Activated CD4-positive, alpha-beta T cell treated with anti-CD3 and anti-CD28 coated beads for 48 hours (primary cell): ENCODE measurements at regions not wholly inside any gene's neighbourhood (a gene's known extent, or its start where the extent isn't known, plus 50 kb on each side); places are given as distances from the start of the nearest gene placed in this dataset.
"Not testable (repeated sequence)": the region's sequence is repeated elsewhere in the genome, so short reads cannot be mapped to it uniquely, and the experiment has no call there.

Experiments used
- DNase-seq: peaks from one replicate; pipeline ENCODE4 v3.0.0-alpha.2; 2020

DNA sequence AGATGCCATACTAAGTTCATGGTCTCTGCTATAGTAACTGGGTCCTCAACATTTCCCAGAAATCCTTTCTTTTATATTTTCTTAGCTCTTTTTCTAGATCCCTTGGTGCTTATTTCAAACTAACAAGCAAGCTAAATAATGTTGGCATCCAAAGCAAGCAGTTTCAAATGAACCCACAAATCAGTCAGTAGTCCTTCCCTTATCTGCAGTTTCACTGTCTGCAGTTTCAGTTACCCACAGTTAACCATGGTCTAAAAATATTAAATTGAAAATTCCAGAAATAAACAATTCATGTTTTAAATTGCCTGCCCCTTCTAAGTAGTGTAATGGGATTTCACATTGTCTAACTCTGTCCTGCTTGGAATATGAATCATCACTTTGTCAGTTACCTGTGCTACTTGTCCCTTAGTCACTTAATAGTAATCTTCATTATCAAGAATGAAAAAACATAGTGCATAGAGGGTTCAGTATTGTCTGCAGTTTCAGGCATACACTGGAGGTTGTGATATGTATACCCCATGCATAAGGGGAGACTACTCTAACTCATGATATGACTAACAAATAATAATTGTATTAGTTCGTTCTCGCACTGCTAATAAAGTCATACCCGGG, 633.7 kb downstream of the MECOM start:
- DNase-seq, result no peak

DNA sequence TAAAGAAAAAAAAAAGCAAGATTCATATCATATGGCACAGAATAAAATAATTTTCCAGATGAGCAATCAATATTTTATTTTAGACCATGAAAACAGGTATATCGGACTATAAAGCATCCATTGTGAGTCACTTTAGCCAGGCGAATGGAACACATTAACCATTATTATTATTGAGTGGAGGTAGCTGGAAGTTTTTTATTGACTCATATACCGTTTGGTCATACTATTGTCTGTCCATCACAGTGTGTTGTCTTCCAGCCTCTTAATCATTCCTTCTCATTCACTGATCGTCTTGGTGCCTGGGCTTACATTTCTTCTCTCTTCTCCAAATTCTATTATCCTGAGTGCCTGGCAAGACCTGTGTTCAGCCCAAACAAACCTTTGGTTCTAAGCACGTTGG, 634.8 kb downstream of the MECOM start:
- no peak for DNase-seq

DNA sequence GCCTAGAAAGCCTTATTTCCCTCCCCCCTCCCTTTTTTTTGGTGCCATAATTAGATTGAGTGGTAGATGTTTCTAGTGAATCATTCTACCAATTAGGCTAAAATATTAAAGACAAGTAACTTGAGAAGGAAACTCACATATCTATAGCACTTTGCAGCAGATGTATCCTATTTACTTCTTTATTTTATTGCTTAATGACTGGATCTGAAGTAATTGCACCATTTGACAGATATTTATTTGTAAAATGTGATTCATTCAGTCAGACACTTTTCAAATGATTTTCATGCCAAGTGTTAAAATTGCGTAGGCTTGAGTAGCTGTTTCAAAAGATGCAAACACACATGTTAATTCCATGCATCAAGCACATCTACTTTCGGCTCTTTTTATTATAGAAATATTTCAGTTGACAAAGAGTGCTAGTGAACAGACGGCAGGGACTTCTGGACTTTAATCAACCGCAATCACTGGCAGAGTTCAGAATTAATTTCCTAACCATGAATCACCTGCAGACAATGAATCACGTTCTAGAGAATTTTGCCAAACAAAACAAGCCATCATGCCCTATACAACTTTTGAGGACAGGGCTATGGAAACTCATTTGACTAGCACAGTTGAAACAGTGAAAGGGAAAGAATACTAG, 636.8 kb downstream of the MECOM start:
- no peak for DNase-seq

DNA sequence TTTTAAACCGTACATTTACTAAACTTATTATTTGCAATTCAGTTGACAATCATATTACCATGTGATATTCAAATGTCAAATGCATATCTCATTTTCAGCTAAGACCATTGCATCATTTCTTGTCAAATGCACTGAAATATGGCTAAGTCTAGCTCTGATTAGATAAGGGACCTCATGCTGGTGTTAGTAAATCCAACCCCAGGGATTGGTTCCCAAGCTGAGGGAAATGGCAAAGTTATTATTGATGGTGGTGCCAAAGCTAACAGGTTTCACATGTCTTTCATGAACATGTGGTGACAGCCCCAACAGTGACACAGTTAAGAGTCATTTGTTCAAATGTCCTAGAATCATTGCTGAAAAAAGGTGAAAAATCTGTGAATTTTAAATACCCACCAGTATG, 641.1 kb downstream of the MECOM start:
- no peak for DNase-seq

DNA sequence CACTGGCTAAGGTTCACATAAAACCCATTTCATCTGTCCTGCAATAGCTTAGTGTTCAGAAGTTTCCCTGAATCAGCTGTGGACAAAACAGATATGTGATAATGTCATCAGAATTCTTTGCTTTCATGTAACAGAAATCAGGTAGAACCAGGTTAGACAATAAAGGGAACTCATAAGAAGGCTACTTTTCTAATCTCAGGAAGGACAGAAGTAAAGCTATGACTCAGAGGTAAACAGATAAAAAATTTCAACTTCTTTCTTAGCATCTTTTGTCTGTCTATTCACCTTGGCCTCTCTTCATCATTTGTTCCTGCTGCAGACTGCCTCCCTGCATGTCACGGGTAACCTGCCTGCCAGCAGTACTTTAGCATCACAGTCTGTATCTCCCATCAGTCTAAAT, 643.1 kb downstream of the MECOM start:
- no peak for DNase-seq

DNA sequence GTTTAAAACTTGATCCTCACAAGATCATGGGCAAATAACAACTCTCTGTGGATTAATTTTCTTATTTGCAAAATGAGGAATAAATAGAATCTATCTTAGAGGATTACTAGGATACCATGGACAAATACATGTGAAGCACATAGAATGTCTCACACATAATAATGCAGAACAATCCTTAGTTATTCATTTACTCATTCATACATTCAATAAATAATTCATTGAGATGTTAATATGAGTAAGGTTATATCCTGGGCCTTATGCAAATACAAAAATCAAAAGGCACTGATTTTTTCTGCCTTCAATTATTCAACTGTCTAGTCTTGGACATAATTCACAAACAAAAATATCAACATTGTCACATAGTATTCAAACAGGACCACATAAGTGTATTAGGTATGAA, 654.1 kb downstream of the MECOM start:
- DNase-seq, result no peak

DNA sequence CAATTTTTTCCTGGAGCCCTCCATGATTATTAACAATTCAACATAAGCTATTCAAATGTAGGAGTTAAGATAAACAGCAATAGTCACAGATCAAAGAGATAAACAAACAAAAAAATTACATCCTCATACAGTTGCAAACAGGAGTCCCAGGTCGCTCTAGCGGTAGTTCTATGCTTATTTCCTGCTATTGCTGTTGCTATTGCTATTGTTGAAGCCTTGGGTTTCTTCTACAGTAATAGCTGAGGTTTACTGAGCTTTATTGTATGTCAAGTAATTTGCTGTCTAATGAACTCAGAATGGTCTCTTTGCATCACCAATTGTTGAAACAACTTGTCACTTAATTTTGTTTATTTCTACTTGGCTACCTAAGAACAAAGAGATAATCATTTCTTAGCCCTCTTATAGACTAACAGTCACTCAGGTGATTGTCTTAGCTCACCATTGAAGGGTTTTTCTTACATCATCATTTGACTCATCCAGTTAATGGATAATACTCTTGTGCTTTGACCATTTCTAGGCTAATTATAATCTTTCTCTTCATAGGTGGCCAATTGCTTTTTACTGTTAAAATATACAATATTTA, 654.6 kb downstream of the MECOM start:
- DNase-seq, result no peak

DNA sequence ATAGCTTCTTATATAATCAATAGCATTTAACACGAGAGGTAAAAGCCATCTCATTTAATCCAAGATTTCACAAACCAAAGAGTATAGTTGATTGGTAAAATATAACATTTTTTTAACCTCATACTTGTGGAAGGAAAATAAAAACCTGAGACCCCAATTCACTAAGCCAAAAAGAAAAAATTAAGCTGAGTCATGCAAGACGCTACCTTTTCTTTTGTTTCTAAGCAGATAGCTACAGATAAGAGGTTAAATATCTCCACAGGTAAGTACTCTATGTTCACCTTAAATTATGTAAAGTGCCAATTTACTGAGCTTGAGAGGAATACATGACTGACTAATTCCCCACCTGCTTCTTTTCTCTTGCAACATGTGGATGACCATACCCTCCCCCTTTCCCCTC, 656.4 kb downstream of the MECOM start:
- DNase-seq, result no peak

DNA sequence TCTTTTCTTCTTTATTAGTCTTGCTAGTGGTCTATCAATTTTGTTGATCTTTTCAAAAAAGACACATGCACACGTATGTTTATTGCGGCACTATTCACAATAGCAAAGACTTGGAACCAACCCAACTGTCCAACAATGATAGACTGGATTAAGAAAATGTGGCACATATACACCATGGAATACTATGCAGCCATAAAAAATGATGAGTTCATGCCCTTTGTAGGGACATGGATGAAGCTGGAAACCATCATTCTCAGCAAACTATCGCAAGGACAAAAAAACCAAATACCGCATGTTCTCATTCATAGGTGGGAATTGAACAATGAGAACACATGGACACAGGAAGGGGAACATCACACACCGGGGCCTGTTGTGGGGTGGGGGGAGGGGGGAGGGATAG, 657.1 kb downstream of the MECOM start:
- DNase-seq, result not testable (repeated sequence)

DNA sequence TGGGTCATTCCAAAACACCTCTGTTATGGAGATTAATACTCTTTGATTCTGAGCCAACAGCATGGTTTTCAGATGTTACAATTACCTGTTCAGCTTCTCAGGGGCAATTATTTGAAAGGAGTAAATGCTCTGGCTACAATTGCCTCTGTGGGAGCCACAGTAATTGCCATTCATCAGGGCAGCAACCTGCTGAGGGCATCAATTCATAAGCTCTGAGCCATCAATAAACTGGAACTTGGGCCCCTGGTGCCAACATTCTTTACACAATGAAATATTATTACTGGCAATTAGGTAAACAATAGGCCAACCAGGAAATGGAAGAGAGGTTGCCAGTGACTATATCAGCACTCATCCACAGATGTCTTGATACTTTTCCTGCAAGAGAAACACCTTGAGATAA, 660.8 kb downstream of the MECOM start:
- no peak for DNase-seq

DNA sequence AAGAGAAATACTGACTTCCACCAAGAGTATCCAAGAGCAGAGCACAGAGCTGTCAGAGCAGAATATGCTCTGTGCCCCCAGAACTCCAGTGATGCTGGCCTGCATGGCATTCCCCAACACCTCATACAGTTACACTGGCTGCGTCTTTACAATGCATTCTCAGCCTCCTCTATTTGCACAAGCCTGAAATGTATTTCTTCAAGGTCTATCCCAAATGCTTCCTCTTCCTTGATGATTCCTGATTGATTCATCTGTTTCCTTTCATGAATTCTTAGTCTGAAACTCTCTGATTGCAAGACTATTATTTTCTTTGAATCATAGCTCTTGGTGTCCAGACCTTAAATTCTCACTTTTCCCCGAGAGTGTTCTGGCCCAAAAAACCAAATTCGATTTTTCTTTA, 664.7 kb downstream of the MECOM start:
- DNase-seq, result no peak

DNA sequence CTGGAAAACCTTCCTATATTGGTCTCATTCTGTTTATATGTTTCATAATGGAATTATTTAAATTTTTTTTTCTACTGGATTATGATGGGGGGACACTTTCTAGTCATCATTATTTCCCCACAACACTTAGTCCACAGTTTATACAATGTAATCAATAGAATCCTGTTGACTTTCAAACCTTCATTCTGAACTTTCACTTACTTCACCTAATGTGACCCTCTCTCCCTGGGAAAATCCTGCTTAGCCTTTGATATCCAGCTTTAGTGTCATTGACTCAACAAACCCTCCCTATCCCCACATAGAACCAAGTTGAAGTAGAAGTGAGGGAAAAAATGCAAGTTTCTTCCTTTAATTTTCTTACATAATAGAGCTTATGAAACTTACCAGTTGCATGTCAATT, 666.0 kb downstream of the MECOM start:
- no peak for DNase-seq

DNA sequence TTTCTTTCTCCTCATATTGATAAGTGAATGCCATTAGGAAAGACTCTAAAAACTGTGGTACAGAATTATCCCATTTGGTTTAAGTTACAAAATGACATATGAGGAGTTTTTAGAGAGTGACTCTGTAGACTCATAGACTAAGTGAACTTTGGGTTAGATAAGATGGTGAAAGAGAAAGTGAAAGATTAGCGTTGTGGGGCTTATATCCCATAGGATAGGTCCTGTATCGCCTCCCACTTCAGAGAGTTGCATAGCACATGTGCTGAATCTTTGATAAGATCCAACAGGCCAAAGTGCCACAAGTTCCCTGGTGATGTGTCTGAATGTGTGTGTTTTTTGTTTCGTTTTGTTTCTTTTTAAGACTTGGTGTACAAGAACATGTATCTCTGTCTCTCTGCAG, 666.9 kb downstream of the MECOM start:
- DNase-seq, result no peak

DNA sequence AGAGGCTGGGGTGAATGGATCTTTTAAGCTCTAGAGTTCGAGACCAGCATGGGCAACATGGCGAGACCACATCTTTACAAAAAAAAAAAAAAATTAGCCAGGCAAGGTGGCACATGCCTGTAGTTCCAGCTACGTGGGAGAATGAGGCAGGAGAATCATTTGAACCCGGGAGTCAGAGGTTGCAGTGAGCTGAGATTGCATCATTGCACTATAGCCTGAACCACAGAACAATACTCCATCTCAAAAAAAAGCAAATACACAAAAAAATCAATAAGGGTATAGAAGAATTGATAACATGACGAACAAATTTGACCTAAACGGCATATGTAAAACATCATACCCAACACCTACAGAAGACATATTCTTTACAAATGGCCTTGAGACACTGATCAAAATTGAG, 668.4 kb downstream of the MECOM start:
- no peak for DNase-seq

DNA sequence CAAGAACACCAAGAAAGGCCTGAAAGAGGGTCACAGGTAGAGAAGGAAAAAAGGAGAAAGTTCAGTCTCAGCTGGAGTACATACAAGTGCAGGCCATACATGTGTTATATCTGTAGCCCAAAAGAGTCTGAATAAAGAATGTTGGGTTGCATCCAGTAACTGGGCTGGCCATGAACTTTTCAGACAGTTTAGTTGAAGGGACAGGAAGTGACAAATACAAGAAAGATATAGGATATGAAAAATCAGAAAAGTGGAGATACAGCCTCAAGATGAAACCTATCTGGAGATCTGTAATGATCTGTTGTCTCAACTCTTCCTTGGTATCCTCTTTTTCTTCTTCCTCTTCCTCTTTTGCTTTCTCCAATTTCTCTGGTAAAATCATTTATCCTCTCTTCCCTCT, 671.7 kb downstream of the MECOM start:
- DNase-seq, result no peak

DNA sequence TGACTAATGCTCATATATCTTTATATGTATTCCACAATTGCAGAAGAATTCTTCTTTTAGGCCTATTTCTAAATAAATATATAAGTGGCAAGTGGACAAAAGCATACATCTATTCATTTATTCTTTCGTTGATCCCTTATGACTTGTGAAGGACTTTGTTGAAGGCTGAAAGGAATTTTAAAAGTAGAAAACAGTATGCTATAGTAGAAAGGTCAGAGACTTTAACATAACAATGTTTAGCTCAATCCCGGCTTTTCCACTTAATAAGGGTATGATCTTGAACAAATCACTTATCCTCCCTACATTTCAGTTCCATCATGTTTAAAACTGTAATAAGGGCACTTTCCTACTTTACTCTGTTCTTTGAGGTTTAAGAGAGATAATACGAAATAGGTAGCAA, 672.9 kb downstream of the MECOM start:
- no peak for DNase-seq

DNA sequence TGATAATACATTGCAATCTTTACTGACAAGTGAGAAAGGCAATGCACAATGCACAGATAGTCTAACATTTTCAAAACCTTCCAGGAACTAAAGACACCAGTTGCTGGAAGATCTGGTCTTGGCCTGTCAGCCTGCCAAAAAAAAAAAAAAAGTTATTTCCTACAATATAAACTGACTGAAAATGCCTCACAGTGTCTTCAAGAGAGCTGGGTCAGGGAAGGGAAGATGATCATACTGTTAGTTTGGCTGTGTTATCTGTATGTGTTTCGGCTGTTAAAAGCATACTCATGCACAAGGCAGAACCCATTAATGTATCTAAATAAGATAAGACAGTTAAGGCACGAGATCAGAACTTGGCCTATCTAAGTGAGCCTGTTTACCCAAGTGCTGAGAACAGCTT, 673.4 kb downstream of the MECOM start:
- DNase-seq, result no peak

DNA sequence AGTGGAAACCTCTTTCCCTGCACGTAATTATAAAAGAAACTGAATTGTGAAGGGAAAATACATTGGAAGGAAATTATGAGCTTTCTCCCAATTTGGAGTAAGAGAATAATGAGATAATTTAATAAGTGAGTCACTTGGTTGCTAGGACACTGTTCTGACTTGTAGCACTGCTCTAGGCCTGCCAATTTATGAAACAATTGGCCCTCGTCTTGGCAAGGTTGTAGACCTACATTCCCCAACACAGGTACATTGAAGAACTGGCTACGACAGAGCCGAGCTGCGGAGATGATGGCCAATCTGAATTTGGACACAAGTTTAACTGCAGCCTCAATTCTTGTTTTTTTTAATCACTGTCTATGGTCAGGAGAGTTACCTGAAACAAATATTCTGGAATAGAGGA, 674.1 kb downstream of the MECOM start:
- DNase-seq, result no peak

DNA sequence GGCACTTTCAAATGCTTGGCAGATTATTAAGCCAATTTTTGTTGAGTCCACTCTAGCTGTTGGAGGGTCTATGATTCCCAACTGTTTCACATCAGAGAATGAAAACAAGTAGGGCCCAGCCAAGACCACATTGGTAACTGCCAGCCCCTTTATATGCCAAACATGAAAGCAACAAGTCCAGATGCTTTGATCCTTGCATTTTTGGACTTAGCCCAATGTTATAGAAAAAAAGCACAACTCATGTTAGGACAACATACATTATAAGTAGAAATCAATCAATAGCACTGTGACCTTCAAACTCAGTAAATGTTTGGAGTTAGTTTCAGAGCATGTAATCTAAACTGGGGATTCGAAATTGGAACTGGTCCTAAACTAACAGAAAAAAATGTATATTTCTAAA, 674.7 kb downstream of the MECOM start:
- DNase-seq, result no peak

DNA sequence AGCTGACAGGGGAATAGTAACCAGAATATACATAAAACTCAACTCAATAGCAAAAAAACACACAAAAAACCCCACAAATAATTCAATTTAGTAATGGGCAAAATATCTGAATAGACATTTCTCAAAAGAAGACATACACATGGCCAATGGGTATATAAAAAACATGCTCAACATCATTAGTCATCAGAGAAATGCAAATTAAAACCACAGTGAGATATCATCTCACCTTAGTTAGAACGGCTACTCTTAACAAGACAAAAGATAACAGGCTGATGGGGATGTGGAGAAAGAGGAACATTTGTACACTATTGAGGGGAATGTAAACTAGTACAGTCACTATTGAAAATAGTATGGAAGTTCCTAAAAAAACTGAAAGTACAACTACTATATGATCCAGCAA, 678.6 kb downstream of the MECOM start:
- DNase-seq, result no peak

DNA sequence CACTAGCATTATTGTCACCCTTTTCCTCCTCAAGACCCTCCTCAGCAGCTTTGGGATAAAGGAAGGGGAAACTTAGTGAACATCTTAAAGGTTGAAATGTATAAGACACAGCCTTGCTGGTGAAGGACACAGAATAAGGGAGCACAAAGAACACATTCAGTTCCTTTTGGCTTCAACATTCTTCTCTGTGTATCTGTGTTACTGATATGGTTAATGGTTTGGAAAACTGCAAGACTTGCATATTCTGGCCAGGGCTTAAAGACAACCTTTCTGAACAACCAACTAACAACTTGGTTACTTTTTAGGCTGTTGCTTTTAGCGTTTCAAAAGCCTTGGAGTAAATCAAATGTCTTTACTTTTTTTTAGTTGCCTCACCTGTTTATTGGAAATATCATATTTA, 680.5 kb downstream of the MECOM start:
- DNase-seq, result no peak

DNA sequence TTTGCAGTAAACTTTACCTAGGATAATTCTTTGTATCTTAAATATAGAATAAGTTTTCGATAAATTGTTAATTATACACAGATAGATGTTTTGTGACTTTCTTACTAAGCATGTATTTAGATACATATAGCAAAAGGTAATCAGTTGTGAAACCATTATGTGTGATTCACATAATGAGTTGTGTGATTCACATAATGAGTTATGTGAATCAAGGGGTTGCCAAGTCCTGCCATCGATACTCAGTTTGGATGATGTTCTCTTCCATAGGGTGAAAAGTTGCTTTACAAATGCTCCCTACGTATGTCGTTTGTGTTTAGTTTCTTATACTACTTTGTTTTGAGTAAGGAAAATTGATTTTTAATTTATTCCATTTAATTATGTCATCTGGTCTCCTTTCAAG, 682.1 kb downstream of the MECOM start:
- no peak for DNase-seq

DNA sequence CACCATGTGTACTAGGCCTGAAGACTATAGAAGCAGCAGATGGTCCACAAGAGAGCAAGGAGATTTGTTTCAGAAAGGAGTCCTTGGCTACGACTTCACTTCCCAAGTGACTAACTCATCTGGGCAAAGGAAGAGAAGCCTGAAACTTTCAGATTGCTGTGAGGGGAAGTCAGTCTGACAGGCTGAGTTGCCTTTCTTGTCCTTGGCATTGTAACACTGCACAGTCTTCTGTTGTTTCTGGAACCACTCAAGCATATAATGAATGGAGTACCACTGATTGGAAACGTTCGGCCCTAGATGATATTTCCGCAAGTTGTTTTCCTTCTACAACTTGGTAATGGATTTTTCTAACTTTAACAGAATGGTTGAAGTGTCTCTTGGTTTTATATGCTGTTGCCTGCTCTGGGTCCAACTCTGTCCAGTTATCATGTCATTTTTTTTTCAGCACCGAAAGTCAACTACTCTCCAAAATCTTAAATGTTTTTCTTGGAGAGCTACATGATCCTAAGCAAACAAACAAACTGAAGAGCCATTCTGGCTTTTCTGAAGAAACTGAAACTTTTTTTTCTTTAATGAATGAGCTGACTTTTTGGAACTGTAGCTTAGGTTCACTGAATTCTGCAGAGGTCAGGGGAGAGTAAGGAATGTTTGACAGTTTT, 685.7 kb downstream of the MECOM start:
- no peak for DNase-seq

DNA sequence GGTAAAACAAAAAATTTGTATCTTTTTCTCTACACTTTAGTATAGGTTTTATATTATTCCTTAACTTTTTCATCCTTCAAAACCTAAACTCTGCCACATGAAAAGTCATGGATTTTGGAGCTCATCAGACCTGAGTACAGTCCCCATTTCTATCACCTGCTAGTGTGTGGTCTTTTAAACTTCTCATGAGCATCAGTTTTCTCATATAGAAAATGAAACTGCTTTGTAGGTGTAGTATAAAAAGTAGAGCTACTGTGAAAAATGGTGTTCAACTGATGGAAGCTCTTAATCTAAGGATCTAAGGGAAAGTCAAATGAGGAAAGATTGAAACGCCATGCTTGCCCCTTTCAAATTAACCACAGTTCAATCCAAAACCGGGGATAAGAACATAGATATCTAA, 686.5 kb downstream of the MECOM start:
- no peak for DNase-seq

DNA sequence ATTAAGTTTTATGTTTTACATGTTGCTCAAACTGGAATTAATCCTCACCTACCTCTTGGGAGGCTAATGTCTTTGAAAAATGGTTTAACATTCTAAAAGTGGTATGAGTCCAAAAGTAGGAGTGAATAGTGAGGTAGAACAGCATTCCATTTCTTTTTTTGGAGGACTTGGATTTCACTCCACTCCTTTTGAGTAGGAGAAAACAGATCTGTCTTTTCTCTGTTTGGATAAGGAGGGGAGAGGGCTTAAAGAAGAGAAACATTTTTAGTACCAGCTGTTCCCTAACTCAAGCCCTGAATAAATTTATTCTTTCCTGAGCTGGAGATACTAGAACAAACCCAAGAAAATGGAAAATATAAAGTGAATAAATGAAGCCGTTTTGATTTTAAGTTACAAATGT, 687.9 kb downstream of the MECOM start:
- DNase-seq, result no peak
